DND-41 (cell line): ENCODE measurements at regions not wholly inside any gene's neighbourhood (a gene's known extent, or its start where the extent isn't known, plus 50 kb on each side); places are given as distances from the start of the nearest gene placed in this dataset.

Experiments
- CTCF ChIP-seq: IDR thresholded peaks from 2 replicates; pipeline ENCODE4 v1.5.1; 2012; ENCODE audit warnings: borderline replicate concordance, low read length, moderate library complexity, mild to moderate bottlenecking; ENCODE audit not compliant: poor library complexity, severe bottlenecking; ENCODE audit errors: extremely low read depth
- EZH2 ChIP-seq: IDR thresholded peaks from 3 replicates; pipeline ENCODE4 v1.6.1; 2012; ENCODE audit warnings: borderline replicate concordance, low read depth, mild to moderate bottlenecking, moderate library complexity, low read length, inconsistent platforms; ENCODE audit not compliant: severe bottlenecking

GRCh38 chr5:15234366-15234765 is 265.6 kb upstream of the FBXL7 start:
- no peak for TF ChIP-seq CTCF
- no peak for TF ChIP-seq EZH2
